OCI-LY1 (cell line): ENCODE measurements at regions not wholly inside any gene's neighbourhood (a gene's known extent, or its start where the extent isn't known, plus 50 kb on each side); places are given as distances from the start of the nearest gene placed in this dataset.

Experiments
- H2AFZ ChIP-seq: fragments of 200-600 bp; sonication (generic), shearing (Covaris generic); 2 replicates; pipeline ENCODE4 v1.6.0; 2014; ENCODE audit warnings: antibody characterized with exemption, mild to moderate bottlenecking, low read length
- H3F3A ChIP-seq: fragments of 200-600 bp; sonication (generic), shearing (Covaris generic); 2 replicates; pipeline ENCODE4 v1.6.0; 2014; ENCODE audit warnings: mild to moderate bottlenecking, antibody characterized with exemption, low read length, moderate library complexity; ENCODE audit not compliant: insufficient read depth
- H3K27ac ChIP-seq: fragments of 200-600 bp; sonication (generic); 2 replicates; pipeline ENCODE4 v1.5.1; 2014; ENCODE audit warnings: low read length, mixed run types, mild to moderate bottlenecking, low read depth; ENCODE audit not compliant: poor library complexity, severe bottlenecking
- H3K27me3 ChIP-seq: fragments of 200-600 bp; sonication (generic); 2 replicates; pipeline ENCODE4 v1.6.0; 2014; ENCODE audit warnings: antibody characterized with exemption, mild to moderate bottlenecking, low read length, moderate library complexity; ENCODE audit not compliant: insufficient read depth
- H3K36me3 ChIP-seq: fragments of 200-600 bp; sonication (generic); 2 replicates; pipeline ENCODE4 v1.6.1; 2014; ENCODE audit warnings: mild to moderate bottlenecking, antibody characterized with exemption, low read length, moderate library complexity, mixed read lengths; ENCODE audit not compliant: insufficient read depth
- H3K4me1 ChIP-seq: fragments of 200-600 bp; sonication (generic); 2 replicates; pipeline ENCODE4 v1.5.1; 2014; ENCODE audit warnings: mild to moderate bottlenecking, low read length, moderate library complexity; ENCODE audit not compliant: insufficient read depth, severe bottlenecking
- H3K4me2 ChIP-seq: fragments of 200-600 bp; sonication (generic), shearing (Covaris generic); 2 replicates; pipeline ENCODE4 v1.6.1; 2014; ENCODE audit warnings: low read length
- H3K4me3 ChIP-seq: fragments of 200-600 bp; sonication (generic); 2 replicates; pipeline ENCODE4 v1.5.1; 2014; ENCODE audit warnings: low read length, low read depth, mild to moderate bottlenecking, mixed read lengths; ENCODE audit not compliant: poor library complexity, severe bottlenecking
- H3K79me2 ChIP-seq: fragments of 200-600 bp; shearing (Covaris generic); 2 replicates; pipeline ENCODE4 v1.6.1; 2016; ENCODE audit warnings: mixed run types, low read length, mixed read lengths; ENCODE audit not compliant: insufficient read depth
- H3K9ac ChIP-seq: fragments of 200-600 bp; sonication (generic), shearing (Covaris generic); 2 replicates; pipeline ENCODE4 v1.6.1; 2014; ENCODE audit warnings: mild to moderate bottlenecking, low read length, mixed read lengths
- H3K9me2 ChIP-seq: fragments of 200-600 bp; sonication (generic), shearing (Covaris generic); 2 replicates; pipeline ENCODE4 v1.6.1; 2014; ENCODE audit warnings: low read depth, mild to moderate bottlenecking, low read length, mixed read lengths
- H3K9me3 ChIP-seq: fragments of 200-600 bp; shearing (Covaris generic); 2 replicates; pipeline ENCODE4 v1.6.1; 2014; ENCODE audit warnings: low read length, mixed read lengths
- H4K20me1 ChIP-seq: fragments of 200-600 bp; sonication (generic), shearing (Covaris generic); 2 replicates; pipeline ENCODE4 v1.6.0; 2016; ENCODE audit warnings: mild to moderate bottlenecking, low read length; ENCODE audit not compliant: insufficient read depth
- EZH2 ChIP-seq: fragments of 200-600 bp; sonication (generic), shearing (Covaris generic); IDR thresholded peaks from 2 replicates; pipeline ENCODE4 v1.8.0; 2017; ENCODE audit warnings: borderline replicate concordance, mixed run types, mild to moderate bottlenecking, antibody characterized with exemption, low read length, moderate library complexity, mixed read lengths
- TF ChIP-seq, protein P1 (sequence below): fragments of 200-600 bp; sonication (generic), shearing (Covaris generic); IDR thresholded peaks from 2 replicates; pipeline ENCODE4 v1.5.1; 2017; ENCODE audit warnings: mild to moderate bottlenecking, antibody characterized with exemption, low read length, moderate library complexity, mixed read lengths

DNA sequence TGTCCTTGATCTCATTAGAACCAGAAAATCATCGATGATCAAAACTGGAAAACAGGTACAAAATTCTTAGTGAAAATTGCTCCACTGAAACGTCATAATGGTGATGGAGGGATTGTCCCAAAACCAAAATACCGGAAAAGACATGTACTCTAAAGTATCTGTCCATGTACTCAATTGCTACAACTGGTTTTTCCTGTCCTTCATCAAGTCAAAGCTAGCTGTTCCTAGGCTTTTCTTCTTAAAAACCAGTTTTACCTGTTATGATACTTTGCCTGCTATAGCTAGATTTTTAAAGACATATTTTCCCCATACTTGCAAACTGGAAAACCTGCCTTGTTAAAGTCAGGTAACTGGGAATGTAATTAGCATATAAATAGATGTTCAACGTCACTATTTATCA, 50.5 kb upstream of the LRRC1 start:
- TF ChIP-seq, protein P1, sequence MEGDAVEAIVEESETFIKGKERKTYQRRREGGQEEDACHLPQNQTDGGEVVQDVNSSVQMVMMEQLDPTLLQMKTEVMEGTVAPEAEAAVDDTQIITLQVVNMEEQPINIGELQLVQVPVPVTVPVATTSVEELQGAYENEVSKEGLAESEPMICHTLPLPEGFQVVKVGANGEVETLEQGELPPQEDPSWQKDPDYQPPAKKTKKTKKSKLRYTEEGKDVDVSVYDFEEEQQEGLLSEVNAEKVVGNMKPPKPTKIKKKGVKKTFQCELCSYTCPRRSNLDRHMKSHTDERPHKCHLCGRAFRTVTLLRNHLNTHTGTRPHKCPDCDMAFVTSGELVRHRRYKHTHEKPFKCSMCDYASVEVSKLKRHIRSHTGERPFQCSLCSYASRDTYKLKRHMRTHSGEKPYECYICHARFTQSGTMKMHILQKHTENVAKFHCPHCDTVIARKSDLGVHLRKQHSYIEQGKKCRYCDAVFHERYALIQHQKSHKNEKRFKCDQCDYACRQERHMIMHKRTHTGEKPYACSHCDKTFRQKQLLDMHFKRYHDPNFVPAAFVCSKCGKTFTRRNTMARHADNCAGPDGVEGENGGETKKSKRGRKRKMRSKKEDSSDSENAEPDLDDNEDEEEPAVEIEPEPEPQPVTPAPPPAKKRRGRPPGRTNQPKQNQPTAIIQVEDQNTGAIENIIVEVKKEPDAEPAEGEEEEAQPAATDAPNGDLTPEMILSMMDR: no peak
- no peak for TF ChIP-seq EZH2
- Histone ChIP-seq H3K4me2 (no peak overlapping the region), H3K9ac (no peak overlapping the region), H3F3A (no peaks in the 10 kb centered on the region), H2AFZ (no peak overlapping the region), H3K4me3 (no peak overlapping the region), H3K27ac (no peak overlapping the region), H3K9me2 (no peaks in the 10 kb centered on the region), H3K9me3 (no peaks in the 10 kb centered on the region), H3K36me3 (no peaks in the 10 kb centered on the region), H3K27me3 (no peaks in the 10 kb centered on the region), H3K4me1 (no peaks in the 10 kb centered on the region), H3K79me2 (no peaks in the 10 kb centered on the region), H4K20me1 (no peaks in the 10 kb centered on the region)

DNA sequence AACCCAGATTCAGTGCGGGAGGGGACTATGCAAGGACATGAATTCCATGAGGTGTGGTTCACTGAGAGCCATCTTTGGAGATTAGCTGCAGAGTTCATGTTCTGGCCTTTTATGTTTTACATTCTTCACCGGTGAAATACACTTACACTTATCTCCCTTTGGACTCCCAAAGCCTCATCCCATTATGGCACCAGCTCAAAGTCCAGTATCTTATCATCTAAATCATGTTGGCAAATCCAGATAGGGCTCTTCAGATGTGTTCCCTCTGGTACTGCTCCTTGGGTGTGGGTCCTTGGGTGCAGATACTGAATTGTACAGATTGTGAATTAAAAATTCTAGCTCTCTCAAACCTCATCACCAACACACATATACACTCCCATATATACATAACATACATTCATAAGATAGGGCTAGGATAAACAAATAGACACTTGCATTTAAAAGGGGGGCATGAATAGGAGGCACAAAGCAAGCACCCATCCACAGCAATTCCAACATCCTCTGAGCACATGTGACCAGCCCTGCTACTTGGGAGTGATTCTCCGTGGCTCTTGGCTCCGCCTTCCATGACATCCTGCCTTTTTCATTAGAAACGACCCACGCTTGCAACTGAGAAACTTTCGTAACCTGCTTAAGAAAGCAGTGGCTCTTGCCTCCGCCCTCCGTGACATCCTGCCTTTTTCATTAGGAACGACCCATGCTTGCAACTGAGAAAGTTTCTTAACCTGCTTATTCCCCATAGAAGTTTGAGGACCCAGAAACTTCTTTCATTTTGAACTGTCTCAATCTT, 53.6 kb upstream of the LRRC1 start:
- H3K27ac ChIP-seq: no peak overlapping the region
- no peaks in the 10 kb centered on the region for H3K36me3 ChIP-seq
- H3K79me2 ChIP-seq: no peaks in the 10 kb centered on the region
- no peak overlapping the region for H3K4me2 ChIP-seq
- H3K9me2 ChIP-seq: no peaks in the 10 kb centered on the region
- H3K9ac ChIP-seq: no peak overlapping the region
- H4K20me1 ChIP-seq: no peaks in the 10 kb centered on the region
- H3K4me3 ChIP-seq: no peak overlapping the region
- no peaks in the 10 kb centered on the region for H3K9me3 ChIP-seq
- TF ChIP-seq EZH2: no peak
- TF ChIP-seq, protein P1: no peak
- no peaks in the 10 kb centered on the region for H3K27me3 ChIP-seq
- no peaks in the 10 kb centered on the region for H3K4me1 ChIP-seq
- H2AFZ ChIP-seq: no peak overlapping the region
- H3F3A ChIP-seq: no peaks in the 10 kb centered on the region

DNA sequence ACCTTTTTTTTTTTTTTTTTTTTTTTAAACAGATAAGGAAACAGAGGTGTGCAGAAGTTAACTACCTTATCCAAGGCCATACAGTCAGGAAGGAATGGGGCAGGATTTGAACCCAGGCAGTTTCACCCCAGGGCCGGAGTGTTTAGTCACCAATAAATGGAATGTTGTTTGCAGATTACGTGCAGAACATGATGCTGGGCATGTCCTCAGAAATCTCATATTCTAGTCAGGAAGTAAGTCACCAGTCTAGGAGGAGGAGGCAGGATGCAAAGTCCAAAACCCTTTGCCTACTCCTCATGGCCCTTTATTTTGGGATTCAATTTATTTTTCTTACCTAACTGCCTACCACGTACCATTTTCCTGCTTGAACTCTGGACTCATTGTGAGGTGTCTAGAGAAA, 57.1 kb upstream of the LRRC1 start:
- Histone ChIP-seq H4K20me1 (no peaks in the 10 kb centered on the region), H3K9me2 (no peaks in the 10 kb centered on the region), H3K27me3 (no peaks in the 10 kb centered on the region), H3F3A (no peaks in the 10 kb centered on the region), H3K79me2 (no peaks in the 10 kb centered on the region), H3K4me3 (no peak overlapping the region), H3K4me1 (no peaks in the 10 kb centered on the region), H3K36me3 (no peaks in the 10 kb centered on the region), H2AFZ (no peak overlapping the region), H3K9ac (no peak overlapping the region), H3K9me3 (no peaks in the 10 kb centered on the region), H3K27ac (no peak overlapping the region), H3K4me2 (no peak overlapping the region)
- TF ChIP-seq, protein P1: no peak
- no peak for TF ChIP-seq EZH2
